KG1 (cell line): ENCODE measurements at regions not wholly inside any gene's neighbourhood (a gene's known extent, or its start where the extent isn't known, plus 50 kb on each side); places are given as distances from the start of the nearest gene placed in this dataset.

Source experiments
- DNase-seq: peaks from one replicate; lab custom pipeline; 2025; lab: John Stamatoyannopoulos, UW

DNA sequence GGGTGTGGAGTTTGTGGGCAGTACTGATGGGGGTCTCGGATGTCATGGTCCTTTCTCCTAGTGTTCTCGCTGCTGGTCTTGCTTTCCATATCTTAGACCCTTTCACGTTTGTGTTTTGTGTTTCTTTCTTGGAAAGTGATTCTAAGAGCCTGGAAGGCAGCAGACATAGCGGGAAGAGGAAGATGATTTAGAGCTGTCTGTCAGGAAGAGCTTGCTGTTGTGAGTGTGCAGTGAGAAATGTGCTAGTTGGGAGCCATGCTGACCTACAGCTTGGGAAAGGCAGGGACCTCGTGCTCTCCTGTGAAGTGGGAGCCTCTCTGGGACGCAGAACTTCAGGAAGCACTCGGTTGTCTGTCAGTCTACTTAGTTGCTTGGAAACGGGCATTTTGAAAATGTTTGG is 122.2 kb downstream of the ZNF518B start:
- DNase-seq = no peak

DNA sequence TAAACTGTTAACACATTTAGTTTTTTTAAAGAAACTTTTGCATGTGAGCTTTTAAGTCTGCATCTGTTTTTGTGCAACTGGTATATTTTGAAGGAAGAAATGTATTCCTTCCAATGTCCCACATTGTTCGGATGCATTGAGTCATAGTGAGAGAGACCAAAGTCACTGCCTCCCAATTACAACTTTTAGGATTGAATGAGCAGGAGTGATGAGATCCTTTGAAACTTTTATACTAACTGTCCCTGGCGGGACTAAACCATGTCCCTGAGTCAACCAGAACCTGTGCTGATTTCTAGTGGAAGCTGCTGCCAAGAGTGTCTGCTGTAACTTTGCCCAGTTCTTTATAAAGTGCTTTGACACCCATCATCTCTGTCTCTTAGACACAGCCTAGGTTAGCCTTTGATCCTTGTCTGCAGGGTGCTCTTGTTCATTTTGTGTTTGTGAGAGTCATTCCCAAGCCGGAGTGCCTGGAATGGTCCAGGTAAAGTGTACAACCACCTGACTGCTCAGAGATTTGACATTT is 122.7 kb downstream of the ZNF518B start:
- no peak for DNase-seq

DNA sequence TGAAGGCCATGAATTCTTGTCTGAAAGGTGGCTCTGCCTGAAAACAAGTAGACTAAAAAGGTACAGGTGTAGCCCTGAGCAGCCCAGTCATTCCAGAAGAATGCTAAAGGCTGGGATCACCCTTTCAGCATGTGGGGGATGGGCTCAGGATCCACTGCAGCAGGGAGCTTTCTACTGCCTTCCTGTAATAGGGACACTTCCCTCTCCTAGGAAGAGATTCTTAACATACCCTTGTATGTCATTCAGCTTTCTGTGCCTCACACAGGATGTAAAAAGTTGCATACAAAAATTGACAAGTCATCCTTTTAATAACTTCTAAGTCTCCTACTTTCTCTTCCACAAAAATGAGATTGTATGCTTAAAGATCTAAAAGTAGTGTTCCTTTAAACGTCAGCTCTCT is 123.3 kb downstream of the ZNF518B start:
- no peak for DNase-seq

DNA sequence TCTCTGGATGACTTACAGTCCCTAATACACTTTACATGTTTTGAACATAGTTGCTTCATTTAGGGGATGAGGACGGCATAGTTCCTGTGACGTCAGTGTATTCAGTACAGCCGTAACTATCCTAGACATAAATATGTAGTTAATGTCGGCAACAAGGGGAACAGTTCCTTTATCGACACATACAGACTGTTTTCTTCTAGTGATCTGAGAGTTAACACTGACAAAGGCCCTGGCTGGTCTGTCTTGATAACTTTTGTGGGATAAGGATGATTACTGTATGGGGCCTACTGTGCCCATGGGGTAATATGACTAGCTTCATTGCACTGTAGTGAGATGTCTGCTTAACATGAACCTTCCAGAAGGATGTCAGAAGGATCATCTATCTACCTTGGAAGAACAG is 131.2 kb downstream of the ZNF518B start:
- DNase-seq = no peak

DNA sequence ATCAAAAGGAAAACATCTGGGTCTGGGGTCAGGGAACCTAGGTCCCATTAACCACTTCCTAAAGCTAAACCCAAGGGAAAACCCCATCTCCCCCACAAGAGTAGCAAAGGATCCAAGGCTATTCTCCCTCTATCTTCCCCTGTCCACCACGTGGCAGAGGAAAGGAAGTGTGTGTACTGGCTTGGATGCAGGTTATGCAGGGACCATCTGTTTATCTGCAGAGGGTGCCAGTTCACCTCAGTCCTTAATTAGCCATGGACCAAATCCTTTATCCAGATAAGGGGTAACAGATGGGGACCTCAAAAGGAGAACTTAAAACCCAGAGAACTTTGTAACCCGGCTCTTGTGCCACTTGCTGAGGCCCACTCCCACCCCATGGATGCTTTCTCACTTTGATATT is 135.3 kb downstream of the ZNF518B start:
- no peak for DNase-seq

DNA sequence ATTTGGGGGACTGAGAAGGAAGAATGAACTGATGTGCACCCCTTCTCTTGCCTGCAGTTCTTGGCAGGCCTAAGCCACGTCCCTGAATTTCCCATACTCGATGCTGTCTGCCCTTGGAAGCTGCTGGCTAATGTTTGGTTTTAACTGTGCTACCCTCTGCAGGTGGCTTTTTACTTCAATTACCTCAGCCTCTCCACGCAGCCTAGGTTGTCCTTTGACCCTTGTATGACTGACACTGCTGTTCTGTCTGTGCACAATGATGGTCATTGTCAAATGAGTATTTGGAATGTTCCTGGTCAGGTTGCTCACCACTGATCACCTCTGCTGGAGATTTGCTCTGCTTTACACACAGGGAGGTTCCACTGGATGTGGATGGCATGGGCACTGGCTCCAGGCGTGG is 137.1 kb downstream of the ZNF518B start:
- DNase-seq = no peak

DNA sequence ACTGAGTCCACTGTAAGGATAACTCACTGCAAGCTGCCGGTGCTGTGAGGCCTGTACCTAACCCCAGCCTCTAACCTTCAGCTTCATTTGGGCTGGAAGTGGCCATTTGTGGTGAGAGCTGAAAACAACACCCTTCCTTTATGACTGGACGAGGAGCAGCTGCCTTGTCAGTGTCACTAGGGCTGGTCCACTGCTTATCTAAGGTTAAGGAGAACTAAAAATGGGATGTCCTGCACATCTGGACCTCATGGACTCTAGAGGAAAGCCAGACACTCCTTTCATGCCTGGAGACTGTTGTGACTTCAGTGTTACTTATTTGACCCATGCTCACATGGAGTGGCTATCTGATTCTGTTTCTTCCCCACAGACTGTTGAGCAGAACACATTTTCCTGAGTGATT is 139.9 kb downstream of the ZNF518B start:
- DNase-seq = no peak

DNA sequence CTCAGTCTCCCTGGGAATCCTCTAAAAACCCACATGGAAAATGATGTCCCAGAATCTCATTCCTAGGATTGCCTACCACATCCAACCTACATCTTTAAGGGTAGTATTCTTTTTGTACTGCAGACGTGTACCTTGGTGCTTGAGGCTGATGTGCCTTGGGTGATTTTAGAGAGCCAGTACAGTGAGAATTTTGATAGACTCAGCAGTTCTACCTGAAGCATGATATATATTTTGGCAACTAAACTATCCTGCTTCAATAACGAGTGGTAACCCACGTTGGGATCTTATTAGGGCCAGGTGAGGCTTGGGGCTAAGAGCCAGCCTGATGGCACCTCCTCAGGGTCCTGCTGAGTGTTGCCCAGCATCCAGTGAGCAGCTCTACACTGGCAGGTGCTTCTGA is 140.4 kb downstream of the ZNF518B start:
- DNase-seq = no peak

DNA sequence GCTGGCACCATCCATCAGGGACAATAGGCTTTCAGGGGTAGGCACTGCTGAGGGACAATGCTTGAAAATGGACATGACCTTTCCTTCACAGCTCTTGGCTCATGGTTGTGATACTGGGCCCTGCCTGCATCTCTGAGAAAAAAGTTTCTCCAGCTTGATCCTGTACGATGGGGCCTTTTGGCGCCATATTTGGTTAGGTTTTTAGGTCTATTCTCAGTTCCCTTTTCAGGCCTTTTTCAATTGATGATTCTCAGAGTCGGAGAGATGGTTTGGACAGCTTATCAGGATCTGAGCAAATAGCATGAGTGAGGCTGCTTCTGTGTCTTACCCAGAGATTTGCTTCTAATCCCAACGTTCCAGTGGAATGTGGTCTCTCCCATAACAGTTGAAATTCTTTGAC is 141.6 kb downstream of the ZNF518B start:
- no peak for DNase-seq

DNA sequence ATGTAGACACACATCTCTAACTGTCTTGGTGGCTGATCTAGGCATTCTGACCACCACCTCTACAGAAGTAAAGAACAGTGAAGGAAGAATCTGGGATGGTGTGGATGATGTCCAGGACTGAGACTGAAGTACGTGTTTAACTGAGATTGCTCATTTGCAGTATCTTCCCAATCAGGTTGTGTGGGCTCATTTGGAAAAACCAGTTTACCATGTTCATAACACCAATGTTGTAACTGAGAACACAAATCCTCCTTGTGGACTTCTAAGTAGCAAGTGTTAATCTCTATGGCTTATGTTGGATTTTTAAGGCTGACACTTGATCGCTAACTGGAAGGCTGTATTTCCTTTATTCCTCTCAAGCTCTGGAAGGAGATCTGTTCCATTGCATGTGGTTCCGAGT is 144.7 kb downstream of the ZNF518B start:
- no peak for DNase-seq

DNA sequence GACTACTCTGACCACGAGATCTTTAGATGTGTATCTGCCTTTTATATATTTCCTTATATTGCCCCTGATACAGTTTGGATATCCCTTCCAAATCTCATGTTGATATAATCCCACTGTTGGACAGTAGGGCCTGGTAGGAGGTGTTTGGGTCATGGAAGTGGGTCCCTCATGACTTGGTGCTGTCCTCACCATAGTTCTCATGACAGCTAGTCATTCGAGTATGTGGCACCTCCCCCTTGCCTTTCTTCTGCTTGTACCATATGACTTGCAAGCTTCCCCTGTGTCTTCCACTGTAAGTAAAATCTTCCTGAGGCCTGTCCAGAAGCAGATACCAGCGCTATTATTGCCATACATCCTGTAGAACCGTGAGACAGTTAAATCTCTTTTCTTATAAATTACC is 145.3 kb downstream of the ZNF518B start:
- no peak for DNase-seq

DNA sequence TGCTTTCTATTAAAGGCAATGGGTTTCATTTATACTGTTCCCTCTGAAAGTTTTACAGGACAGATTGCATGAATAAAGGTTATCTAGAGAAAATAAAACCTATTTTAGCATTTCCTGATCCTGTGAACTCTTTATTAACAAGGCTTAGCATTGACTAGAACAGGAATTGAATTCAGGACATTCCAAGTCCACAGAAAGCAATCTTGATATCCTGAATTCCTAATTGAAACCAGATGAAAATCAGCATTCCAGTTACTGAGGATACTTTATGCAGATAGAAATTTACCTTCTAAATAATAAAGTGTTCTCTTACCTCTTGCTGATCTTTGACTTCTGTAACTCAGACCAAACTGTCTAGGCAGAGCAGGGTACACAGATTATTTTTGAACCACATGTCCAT is 151.4 kb downstream of the ZNF518B start:
- DNase-seq = no peak

DNA sequence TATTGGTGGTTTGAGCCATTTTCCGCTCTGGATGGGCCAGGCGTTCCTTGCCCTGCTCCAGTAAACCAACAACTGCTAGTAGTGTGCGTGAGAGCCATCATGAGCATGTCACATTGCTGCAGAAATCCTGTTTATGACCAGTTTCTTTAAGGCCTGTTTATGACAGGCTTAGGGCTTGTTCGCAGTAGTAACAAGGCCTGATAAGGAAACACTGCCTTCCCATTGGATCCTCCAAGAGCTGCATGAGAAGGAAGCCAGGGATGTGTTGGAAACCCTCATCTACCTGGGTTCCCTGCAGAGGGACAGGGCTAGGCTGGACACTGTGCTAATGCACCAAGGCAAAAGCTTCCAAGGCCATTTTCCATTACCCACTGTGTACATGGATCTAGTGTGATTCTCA is 153.9 kb downstream of the ZNF518B start:
- DNase-seq = no peak

DNA sequence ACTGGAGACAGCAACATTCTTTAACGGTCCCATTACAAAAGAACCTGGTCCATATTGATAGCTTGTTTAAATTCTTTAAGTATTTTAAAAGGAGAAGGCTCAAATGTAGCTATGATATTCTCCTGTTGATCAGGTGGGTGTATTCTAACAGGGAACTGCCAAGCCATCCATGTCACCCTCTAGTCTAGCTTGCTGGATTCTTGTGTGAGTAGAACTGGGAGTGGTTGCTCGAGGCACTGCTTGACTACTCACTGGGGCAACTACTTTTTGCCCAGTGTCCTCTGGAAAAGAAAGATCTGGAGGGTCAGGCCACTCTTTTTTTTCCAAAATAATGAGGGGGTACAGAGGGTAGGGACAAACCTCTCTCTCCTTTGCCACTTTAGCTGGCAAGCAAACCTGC is 155.1 kb downstream of the ZNF518B start:
- DNase-seq = no peak

DNA sequence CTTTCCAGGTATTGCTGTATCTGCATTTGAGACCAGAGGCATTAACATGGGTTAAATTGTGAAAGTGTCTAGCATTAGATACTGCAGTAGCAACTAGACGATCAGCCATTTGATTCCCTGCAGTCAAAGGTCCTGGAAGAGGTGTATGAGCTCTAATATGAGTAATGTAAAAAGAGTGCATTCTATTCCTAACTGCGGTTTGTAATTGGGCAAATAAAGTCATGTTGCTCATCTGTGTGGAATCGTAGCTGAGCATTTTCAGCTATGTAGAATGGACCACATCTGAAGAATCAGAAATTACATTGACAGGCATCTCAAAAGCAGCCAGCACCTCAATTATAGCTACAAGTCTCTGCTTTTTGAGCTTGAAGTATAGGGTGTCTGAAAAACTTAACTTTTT is 157.6 kb downstream of the ZNF518B start:
- no peak for DNase-seq

DNA sequence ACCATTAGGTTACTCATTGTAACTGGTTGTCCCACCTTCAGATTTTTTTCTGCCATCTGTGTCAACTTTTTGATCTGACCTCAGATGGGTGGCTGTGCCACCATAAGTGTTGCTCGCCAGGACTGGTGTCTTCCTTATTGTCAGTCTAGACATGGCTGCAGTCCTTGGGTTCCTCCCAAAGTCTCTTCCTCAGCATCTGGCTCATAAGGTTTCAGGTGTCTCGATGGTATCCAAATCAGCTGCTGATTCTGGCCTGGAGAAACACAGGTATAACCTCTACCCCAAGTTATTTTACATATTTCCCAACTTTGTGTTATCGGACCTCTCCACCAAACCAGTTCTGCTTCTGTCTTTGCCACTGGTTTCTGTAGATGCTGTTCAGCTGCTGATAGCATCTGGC is 158.5 kb downstream of the ZNF518B start:
- DNase-seq = no peak

DNA sequence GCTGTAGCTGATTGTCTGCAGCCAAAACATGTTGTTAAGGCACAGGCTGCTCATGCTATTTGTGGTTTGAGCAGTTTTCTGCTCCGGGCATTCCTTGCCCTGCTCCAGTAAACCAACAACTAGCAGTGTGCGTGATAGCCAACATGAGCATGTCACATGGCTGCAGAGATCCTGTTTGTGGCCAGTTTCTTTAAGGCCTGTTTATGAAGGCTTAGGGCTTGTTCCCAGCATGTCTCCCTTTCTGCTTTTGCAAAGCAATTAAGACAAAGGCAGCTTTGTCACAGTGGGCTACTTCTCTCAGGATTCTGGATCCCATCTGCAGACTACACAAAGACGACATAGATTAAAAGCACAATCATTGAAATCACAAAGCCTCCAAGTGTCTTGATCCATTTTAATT is 160.5 kb downstream of the ZNF518B start:
- DNase-seq = no peak

DNA sequence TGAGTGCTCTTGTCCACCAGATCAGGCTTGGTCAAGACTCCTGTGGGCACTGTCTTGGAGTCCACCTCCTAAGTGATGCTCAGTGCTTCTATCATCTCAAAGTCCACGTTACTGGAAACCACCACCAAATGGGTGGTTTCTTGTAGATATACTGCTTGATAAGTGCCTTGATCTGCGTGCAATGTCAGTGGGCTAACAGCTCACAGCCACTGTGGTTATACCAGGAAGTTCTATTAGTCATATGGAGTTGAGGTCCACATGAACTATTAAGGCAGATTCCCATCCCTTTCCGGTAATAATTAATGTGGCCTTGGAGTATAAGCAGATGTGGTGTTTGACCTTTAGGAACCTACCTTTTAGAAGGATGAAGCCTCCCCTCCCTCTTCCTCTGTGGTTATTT is 161.9 kb downstream of the ZNF518B start:
- no peak for DNase-seq

DNA sequence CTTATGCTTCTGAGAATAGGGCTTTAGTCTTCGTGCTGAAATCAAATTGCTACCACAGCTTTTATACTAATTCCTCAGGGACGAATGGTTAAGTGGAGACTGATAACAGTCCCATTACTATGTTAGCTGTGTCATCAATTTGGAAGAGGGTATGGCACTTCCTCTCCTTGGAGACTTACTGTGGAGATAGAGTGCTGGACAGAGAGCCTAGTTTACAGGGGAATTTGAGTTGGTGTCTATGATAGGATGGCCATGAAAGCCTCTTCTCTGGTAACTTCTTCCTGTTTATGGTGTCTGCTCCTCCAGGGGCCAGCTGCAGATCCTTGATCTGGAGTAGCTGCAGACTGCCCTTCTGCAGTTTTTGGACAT is 167.7 kb downstream of the ZNF518B start:
- DNase-seq = no peak

DNA sequence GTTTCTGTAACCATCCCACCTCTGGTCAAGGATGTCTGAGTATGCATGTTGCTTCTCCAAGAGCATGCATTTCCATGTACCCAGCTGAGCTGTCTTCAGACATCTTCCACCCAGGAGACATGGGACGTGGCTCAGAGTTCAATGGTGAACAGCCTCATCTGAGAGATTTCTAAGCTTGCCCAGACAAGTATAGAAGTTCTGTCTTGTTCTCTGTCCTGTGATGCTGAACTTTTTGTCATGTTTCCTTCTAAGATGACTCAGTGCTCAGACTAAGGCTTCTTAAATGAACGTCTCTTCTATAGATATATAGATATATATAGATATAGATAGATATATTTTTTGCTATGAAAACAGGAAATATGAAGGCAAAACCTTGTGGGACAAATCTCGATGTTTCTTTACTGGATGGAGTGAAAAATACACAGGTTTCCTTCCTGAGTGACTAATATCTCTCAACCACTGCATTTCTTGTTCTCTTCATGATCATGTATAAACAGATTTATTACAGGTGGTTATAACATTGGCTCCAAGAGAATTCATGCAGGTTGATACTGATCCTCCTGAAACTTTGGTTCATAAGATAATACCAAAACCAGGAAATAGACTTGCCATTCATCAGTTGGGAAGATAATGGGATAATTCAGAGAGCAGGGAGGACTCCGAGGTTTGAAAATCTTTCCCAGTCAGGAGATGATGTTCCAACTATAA is 168.2 kb downstream of the ZNF518B start:
- no peak for DNase-seq

DNA sequence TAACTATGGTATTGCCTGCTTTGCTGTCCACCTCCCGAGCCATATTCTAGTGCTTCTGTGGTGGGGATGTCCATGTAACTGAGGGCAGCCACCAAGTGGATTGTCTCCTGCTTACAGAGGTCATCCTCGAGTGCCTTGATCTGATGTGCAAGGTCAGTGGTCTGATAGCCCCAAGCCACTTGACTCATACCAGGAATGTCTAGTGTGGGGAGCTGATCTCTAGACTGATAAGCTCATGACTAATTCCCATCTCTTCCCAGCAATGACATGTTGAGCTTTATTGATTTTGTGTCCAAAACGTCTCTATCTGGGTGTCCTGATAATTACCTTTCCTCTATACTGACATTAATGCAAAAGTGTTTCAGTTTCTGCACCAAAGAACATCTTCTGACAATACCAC is 168.4 kb upstream of the WDR1 start:
- no peak for DNase-seq

DNA sequence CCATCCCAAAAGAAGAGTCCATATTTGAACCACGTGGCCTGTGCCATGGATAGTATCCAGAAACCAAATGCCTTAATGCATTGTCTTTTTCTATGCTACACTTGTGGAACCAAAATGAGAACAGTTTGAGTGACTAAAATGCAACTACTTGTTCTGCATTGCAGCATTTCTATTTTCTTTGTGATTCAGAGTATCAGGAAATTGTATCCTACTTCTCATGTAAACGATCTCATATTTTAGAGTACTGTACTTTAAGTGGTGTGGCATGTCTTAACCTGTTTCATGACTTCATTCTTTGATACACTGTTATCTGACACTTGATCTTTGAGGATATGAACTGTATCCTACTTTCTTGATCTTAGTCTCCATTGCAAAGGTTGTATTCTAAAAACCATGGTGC is 167.2 kb upstream of the WDR1 start:
- no peak for DNase-seq

DNA sequence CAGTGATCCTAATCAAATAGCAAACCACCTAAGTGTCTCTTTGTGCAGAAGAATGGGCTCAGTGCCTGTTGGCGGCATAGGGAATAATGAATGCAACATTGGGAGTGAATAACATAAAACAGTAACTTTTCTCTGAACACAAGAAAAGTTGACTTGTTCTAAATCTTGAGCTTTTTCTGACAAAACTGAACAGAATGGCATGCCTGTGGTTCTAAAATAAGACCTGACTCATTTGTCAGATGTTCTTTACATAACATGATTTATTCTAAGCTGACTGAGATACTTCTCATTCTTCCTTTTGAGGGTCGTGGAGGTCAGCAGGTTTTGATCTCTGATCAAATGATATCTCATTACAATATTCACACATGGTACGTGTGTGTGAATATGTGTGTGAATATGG is 165.4 kb upstream of the WDR1 start:
- DNase-seq = no peak

DNA sequence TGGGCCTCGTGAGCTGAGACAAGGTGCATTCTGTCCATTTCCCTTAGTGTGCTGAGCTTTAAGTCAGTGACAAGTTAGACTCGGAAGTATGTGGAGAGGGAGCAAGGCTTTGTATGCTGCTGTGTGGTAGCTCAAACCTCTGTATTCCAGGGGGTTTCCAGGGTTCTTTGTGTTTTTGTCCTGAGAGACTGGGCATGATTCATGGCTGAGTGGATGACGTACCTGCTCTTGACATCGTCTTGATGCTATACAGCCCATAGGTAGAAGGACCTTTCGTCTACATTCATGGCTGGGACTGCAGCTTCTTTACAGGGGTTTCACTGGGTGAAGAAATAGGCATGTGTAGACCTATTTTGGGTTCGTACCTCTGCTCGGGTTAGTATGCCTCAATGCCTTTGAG is 162.7 kb upstream of the WDR1 start:
- DNase-seq = no peak

DNA sequence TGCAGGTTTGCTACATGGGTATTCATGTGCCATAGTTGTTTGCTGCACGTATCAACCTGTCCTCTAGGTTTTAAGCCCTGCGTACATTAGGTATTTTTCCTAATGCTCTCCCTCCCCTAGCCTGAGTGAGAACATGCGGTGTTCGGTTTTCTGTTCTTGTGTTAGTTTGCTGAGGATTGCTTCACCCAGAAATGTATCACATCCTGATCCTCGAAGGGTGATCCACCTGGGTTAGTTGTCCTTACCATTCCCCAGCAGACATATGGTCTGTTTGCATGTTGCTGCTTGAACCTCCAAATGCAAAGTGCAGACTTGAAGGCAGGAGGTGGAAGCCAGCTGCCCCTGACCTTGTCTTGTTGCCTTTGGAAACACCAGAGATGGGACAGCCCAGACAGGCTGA is 161.5 kb upstream of the WDR1 start:
- DNase-seq = no peak
